ENCODE measurements at regions not wholly inside any gene's neighbourhood (a gene's known extent, or its start where the extent isn't known, plus 50 kb on each side); places are given as distances from the start of the nearest gene placed in this dataset.

DNA sequence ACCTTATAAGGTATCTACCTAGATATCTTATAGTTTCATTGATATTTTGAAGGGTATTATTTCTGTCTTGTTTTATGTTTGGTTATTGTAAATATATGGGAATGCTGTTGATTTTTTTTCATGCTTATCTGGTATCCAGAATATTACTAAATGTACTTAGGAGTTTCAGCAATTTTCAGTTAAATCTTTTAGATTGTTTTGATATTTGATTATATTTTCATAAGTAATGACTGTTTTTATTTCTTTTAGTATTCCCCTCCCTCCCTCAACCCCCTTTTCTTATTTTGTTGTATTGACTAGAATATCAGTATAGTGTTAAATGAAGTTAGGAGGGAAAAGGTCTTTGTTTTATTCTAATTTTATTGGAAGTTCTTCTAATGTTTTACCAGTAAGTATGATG lies 344.4 kb upstream of the PROX1 start:
- TF ChIP-seq, protein P1, sequence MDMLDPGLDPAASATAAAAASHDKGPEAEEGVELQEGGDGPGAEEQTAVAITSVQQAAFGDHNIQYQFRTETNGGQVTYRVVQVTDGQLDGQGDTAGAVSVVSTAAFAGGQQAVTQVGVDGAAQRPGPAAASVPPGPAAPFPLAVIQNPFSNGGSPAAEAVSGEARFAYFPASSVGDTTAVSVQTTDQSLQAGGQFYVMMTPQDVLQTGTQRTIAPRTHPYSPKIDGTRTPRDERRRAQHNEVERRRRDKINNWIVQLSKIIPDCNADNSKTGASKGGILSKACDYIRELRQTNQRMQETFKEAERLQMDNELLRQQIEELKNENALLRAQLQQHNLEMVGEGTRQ (IDR thresholded peaks at IDR 0.05; ENCODE audit: low read depth, low read length) = no peak
- TF ChIP-seq, protein P2, sequence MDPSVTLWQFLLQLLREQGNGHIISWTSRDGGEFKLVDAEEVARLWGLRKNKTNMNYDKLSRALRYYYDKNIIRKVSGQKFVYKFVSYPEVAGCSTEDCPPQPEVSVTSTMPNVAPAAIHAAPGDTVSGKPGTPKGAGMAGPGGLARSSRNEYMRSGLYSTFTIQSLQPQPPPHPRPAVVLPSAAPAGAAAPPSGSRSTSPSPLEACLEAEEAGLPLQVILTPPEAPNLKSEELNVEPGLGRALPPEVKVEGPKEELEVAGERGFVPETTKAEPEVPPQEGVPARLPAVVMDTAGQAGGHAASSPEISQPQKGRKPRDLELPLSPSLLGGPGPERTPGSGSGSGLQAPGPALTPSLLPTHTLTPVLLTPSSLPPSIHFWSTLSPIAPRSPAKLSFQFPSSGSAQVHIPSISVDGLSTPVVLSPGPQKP (IDR thresholded peaks at IDR 0.05; ENCODE audit: borderline replicate concordance, low read depth, low read length) = no peak
- TF ChIP-seq RAD21 (IDR thresholded peaks at IDR 0.05; ENCODE audit: low read length) (no peak), RFX5 (IDR thresholded peaks at IDR 0.05; ENCODE audit: low read depth, low read length) (no peak), CHD1 (IDR thresholded peaks at IDR 0.05; ENCODE audit: low read depth, low read length) (no peak), RCOR1 (IDR thresholded peaks at IDR 0.05; ENCODE audit: insufficient replicate concordance, low read length) (no peak), MAFK (IDR thresholded peaks at IDR 0.05; ENCODE audit: low read depth, low read length) (no peak), BHLHE40 (IDR thresholded peaks at IDR 0.05; ENCODE audit: low read depth, low read length) (no peak), SMC3 (IDR thresholded peaks at IDR 0.05; ENCODE audit: low read depth, low read length) (no peak), CEBPB (IDR thresholded peaks at IDR 0.05; ENCODE audit: low read depth, low read length) (no peak), POLR2A (IDR thresholded peaks at IDR 0.05; ENCODE audit: low read depth, low read length) (no peak), NFE2L2 (IDR thresholded peaks at IDR 0.05; ENCODE audit: low read depth, low read length) (no peak)
- TF ChIP-seq, protein P3, sequence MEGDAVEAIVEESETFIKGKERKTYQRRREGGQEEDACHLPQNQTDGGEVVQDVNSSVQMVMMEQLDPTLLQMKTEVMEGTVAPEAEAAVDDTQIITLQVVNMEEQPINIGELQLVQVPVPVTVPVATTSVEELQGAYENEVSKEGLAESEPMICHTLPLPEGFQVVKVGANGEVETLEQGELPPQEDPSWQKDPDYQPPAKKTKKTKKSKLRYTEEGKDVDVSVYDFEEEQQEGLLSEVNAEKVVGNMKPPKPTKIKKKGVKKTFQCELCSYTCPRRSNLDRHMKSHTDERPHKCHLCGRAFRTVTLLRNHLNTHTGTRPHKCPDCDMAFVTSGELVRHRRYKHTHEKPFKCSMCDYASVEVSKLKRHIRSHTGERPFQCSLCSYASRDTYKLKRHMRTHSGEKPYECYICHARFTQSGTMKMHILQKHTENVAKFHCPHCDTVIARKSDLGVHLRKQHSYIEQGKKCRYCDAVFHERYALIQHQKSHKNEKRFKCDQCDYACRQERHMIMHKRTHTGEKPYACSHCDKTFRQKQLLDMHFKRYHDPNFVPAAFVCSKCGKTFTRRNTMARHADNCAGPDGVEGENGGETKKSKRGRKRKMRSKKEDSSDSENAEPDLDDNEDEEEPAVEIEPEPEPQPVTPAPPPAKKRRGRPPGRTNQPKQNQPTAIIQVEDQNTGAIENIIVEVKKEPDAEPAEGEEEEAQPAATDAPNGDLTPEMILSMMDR (conservative IDR thresholded peaks at IDR 0.05; ENCODE audit: low read depth, low read length) = no peak
- no peak overlapping the region for H2BK20ac ChIP-seq (ENCODE audit: low read depth, low read length)
- no peak overlapping the region for H3K14ac ChIP-seq (replicated peaks; ENCODE audit: low read depth, low read length)
- H4K5ac ChIP-seq (ENCODE audit: low read depth, low read length) = no peak overlapping the region
- H3K18ac ChIP-seq (ENCODE audit: low read depth, low read length) = no peak overlapping the region
- H2AFZ ChIP-seq (replicated peaks; ENCODE audit: low read length, poor library complexity) = no peak overlapping the region
- H3K9ac ChIP-seq (ENCODE audit: low read depth, low read length) = no peak overlapping the region
- no peaks in the 10 kb centered on the region for H3K27me3 ChIP-seq (ENCODE audit: control insufficient read depth, insufficient read depth, low read length)
- H4K20me1 ChIP-seq (ENCODE audit: insufficient read depth, low read length) = no peaks in the 10 kb centered on the region
- H3K9me1 ChIP-seq (ENCODE audit: insufficient read depth, low read length) = no peaks in the 10 kb centered on the region
- no peak overlapping the region for H3K4me2 ChIP-seq (ENCODE audit: low read depth, low read length)
- H3K23ac ChIP-seq (ENCODE audit: low read depth, low read length) = no peak overlapping the region
- H4K91ac ChIP-seq (ENCODE audit: insufficient read depth, low read depth, low read length) = no peak overlapping the region
- peaks cover 1% of the 10 kb centered on the region; the same call in 1 of the 2 replicates for H3K9me3 ChIP-seq (ENCODE audit: control insufficient read depth, insufficient read depth, low read length)
- intact Hi-C loops (cut with micrococcal nuclease) (loop anchor here (10.0 kb wide), 1 partner anchor 139 kb away; no protein-coding TSS in a partner anchor), in situ Hi-C loops (cut with MboI; ENCODE audit: low sequenced_read_pairs) (no loop called here), dilution Hi-C loops (cut with HindIII; ENCODE audit: low sequenced_read_pairs, unreplicated experiment) (no loop called here)
- H3K36me3 ChIP-seq (ENCODE audit: control insufficient read depth, insufficient read depth, low read length) = no peaks in the 10 kb centered on the region
- no peak overlapping the region for H2BK120ac ChIP-seq (ENCODE audit: low read depth, low read length)
- H3K4me3 ChIP-seq (ENCODE audit: insufficient read depth, low read depth, low read length) = no peak overlapping the region
- H3K56ac ChIP-seq (ENCODE audit: extremely low read depth, insufficient read depth, low read length) = no peak overlapping the region
- H3K4me1 ChIP-seq (ENCODE audit: control insufficient read depth, insufficient read depth, low read length) = no peaks in the 10 kb centered on the region
- H3K4ac ChIP-seq (ENCODE audit: low read depth, low read length) = no peak overlapping the region
- no peak for DNase-seq
- no peak overlapping the region for H3K27ac ChIP-seq (ENCODE audit: insufficient read depth, low read length)
- H3K79me1 ChIP-seq (ENCODE audit: low read depth in 1 of 2, low read length in 2 of 2) = no peaks in the 10 kb centered on the region
- ChIA-PET POLR2A (ENCODE audit: unreplicated experiment) (no interaction called here), CTCF (no interaction called here)
- no TSS peak for BruUV-seq (replicated peaks)
- ATAC-seq (ENCODE audit: low read depth) = no peak
- H2BK15ac ChIP-seq (ENCODE audit: low read depth, low read length) = no peak overlapping the region
- no peak overlapping the region for H4K8ac ChIP-seq (ENCODE audit: low read depth in 2 of 2, low read length in 2 of 2)
- H2AK9ac ChIP-seq (replicated peaks; ENCODE audit: low read depth, low read length, poor library complexity) = no peak overlapping the region
- H2AK5ac ChIP-seq (ENCODE audit: low read depth, low read length) = no peak overlapping the region
- H2BK5ac ChIP-seq (ENCODE audit: low read depth, low read length, poor library complexity, severe bottlenecking) = no peak overlapping the region

Measured in IMR-90 (cell line).